HG02623 (cell line): ENCODE measurements at regions not wholly inside any gene's neighbourhood (a gene's known extent, or its start where the extent isn't known, plus 50 kb on each side); places are given as distances from the start of the nearest gene placed in this dataset.

Experiments used
- ATAC-seq: cut with Tn5 transposase; IDR thresholded peaks from one replicate; pipeline ENCODE4 v1.9.1; 2021; ENCODE audit warnings: moderate library complexity; ENCODE audit not compliant: unreplicated experiment

DNA sequence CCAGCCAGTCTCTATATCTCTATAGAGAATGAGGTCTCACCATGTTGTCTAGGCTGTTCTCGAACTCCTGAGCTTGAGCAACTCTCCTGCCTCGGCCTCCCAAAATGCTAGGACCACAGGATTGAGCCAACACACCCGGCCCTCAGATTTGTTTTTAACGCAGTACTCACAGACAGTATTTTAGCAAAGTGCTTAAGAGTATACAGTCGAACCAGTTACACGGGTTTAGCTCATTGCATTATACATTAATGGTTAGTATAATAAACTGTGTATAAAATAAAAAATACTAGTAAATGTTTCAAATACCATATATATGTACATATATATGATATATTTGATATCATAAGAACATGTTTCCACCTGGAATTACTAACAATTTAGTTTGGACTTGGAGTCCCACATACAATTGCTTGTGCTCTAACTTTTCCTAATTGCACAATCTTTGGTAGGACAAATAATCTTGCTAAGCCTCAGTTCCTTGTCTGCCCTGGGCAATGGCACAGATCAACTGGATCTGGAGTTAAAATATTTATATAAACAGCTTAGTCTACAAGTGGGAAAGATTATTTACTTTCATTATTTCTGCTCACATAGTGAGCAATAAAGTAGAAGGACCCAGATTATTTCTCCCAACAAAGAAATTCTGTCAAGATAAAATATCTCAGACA lies 508.9 kb upstream of the LRATD1 start:
- no peak for ATAC-seq

DNA sequence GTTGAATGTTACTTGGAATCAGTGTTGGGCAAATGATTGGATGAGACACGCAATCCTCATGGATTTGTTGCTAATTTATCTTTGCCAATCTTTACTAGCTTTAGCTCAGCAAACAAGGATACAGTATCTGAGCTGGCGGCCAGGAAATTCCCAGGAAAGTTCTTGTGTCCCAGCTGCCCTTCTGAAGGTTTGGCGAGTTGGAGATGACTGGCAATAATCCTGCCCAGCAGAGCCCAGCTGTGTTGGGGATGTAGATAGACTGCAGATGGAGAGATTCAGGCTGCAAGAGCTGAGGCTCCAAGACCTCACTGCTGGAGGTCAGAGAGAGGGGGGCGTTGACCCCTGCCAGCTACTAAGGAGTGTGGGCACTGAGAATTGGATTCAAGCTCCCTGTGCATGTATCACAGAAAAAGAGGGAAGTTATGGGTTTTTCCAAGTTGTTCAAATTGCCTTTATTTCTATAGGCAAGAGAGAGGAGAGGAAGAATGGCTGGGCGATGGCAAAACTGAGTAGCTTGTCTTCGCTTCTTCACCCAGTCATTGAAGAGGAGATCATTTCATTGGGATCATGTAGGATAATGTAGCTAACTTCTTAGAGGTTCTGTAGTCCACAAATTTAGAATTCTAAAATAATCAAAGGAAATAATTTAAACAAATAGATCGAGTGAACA lies 506.8 kb upstream of the LRATD1 start:
- no peak for ATAC-seq

DNA sequence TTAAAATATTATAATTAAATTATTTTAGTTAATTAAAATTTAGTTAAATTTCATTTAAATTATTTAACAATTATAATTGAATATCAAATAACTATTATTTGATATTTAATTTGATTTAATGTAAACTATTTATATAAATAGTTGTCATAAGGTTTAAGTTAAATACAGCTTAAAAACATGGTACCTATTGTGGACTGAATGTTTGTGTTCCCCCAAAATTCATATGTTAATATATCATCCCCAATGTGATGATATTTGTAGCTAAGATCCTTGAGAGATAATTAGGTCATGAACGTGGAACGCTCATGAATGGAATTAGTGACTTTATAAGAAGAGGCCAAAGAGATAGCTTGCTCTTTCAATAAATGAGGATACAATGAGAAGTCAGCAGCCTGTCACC lies 505.7 kb upstream of the LRATD1 start:
- ATAC-seq: no peak

DNA sequence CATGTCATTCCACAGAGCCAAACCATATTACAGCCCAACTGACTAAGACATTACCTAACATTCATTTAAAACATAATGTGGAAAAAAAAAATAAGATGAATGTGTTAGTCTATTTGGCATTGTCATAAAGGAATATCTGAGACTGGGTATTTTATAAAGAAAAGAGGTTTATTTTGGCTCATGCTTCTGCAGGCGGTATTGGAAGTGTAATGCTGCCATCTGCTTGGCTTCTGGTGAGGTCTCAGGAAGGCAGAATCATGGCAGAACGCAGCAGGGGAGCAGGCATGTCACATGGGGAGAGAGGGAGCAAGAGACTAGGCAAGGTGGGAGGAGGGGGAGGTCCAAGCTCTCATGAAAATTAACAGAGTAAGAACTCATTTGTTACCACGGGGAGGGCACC lies 504.8 kb upstream of the LRATD1 start:
- no peak for ATAC-seq

DNA sequence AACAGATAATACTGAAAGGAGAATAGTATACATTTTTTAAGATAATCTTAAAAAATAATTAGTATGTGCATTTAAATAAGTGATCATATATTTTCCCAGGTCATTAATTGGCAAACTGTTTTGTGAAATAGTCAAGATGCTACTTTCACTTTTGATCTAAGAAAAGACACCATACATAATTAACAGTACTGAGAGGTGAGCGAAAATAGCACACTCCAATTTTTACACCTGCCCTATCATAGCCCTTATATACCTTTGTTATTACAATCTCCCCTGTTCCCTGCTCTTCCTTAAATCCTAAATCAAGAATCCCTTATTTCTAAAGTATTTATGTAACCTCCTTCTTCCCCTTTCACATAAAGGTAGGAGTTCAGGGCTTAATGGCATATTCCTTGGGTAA lies 500.1 kb upstream of the LRATD1 start:
- no peak for ATAC-seq

DNA sequence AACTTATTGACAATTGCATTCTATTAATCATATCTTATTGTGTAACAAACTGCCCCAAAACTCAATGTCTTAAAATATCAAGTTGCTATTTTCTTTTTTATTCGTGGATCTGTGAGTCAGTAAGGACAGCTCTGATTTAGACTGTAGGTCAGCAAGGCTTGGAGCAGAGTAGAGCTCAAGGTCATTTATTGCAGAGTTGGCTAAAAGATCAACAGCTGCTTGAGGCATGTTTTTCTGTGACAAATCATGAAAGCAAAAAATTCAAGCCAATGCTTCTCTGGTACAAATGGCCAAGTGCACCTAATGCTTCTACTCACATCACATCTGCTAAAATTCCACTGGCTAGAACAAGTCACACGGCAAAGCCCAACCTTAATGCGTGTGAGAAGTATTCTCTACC lies 497.7 kb upstream of the LRATD1 start:
- no peak for ATAC-seq

DNA sequence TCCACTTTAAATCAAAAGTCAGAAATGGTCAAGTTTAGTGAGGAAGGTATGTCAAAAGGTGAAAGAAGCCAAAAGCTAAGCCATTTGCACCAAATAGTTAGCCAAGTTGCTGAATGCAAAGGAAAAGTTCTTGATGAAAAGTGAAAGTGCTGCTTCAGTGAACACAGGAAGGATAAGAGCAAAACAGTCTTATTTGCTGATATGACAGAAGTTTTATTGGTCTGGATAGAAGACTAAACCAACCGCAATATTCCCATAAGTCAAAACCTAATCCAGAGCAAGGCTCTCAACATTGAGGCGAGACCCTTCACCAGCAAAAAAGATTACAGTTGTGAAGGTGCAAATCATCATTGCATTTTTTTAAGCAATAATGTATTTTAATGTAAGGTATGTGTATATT lies 496.5 kb upstream of the LRATD1 start:
- no peak for ATAC-seq

DNA sequence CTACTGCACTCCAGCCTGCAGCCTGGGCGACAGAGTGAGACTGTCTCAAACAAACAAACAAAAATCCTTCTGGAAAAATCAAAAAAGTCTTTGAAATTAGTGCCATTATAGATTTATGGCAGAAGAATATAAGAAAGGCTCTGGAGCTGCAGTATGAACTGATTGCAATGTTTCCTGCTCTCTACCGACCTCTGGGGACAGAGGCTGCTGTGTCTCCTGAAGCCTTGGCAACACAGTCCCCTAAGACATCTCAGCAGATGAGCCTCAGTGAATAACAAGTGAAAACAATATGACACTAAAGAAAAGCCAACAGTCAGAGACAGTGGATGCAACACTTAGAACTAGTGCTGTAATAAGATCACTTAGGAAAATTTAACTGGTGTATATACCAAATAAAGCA lies 494.9 kb upstream of the LRATD1 start:
- no peak for ATAC-seq

DNA sequence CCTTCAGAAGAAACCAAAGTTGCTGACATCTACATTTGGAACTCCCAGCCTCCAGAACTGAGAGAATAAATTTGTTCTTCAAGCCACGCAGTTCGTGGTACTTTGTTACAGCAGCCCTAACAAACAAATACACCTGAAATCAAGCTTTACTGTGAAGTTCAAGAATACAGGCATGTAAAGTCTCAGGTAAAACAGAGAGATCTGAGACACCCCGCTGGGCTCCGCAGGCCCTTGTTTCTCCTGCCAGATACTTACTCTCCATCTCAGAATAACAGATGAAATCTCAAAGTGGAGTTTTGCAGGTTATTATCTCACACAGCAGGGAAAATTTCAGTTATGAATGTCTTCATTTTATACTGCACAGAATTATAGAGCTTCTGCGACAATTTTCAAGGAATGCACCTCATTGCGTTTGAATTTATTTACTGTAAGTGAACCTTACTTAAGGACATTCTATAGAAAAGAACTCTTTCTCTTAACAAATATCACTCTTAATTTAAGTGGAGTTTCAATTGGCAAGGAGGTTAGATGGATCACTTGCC lies 492.4 kb upstream of the LRATD1 start:
- ATAC-seq: no peak

DNA sequence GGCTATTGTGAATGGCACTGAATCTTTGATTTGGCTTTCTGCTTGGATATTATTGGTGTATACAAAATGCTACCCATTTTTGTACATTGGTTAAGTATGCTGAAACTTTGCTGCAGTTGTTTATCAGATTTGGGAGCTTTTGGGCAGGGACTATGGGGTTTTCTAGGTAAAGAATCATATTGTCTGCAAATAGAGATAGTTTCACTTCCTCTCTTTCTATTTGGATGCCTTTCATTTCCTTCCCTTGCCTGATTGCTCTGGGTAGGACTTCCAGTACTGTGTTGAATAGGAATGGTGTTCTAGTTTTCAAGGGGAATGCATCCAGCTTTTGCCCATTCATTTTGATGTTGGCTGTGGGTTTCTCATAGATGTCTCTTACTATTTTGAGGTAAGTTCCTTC lies 489.1 kb upstream of the LRATD1 start:
- no peak for ATAC-seq

DNA sequence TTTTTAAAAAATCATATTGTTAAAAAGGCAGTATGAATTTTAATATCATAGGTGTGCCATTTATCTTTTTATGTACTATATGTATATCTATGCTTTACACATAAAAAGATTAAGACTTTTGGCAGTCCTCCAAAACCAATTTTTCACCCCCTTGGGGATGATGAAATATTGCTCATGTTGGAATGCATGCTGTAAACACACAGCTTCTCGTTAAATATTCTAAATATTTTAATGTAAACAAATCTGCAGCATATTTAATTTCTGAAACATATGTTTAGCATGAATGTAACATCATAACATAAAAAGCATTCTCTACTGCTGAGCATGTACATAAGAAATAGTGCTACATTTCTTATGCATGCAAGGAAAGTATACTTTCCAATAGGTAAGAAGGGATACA lies 484.3 kb upstream of the LRATD1 start:
- ATAC-seq: no peak

DNA sequence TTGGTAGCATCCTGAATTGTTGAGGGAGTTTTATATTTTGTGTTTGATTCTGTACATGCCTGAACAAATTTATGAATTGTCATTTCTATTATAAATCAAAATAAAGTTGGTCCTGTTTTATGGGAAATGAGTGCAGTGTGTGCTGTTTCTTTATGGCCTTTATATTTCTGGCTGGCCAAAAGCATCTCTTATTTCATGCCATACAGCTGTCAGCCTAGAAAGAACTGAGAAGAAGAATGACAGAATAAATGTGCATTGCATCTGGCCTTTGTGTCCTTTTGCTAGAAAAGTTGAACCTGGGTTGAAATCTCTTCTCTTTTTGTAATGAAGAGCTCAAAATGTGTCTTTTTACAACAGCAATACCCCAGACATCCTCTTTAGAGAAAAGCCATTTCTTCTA lies 474.7 kb upstream of the LRATD1 start:
- ATAC-seq: no peak

DNA sequence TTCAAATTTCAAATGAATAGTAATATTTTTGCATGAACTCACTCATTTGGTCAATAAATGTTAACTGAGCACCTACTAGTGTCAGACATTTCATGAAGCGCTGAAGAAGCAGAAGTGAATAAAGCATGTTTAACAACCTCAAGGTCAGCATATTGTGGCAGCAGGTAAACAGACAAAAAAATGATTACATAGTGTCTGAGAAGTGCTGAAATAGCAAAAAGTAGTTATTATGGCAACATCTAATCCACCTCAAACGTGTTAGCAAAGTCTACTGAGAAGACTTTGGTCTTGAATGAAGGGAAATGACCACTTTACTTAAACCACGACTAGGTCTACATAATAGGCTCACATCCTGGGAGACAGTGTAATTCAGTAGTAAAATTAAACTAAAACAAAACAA lies 452.2 kb upstream of the LRATD1 start:
- ATAC-seq: no peak

DNA sequence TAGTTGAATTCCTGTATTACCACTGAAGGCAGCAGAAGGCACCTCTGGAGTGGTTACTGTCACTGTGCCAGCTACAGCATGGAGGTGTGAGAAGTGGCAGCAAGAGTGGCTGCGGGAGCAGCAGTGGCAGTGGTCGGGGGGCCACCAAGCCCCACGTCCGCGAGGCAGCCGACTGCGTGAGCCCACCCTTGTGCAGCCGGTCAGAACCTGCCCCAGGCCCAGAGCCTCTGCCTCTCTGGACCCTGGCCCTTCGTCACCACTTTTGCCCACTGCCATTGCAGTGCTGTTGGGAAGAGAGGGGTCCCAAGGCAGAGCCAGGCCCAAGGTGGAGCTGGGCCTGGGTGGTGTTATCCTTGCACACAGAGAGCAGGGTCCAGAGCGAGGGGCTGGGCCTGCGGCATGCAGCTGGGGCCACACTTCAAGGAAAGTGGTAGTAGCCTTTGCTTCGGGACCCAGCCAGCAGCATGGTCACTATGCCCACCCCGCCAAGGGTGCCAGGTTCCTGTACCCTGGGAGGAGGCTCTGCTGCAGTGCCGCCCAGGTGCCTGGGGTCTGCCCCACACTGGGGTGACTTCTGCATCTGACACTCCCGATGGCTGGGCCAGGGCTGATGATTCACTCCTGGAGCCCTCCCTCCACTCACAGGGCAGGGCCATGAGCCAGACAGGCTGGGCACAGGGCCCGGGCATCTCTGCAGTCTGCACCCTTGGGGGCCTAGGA lies 450.1 kb upstream of the LRATD1 start:
- no peak for ATAC-seq

DNA sequence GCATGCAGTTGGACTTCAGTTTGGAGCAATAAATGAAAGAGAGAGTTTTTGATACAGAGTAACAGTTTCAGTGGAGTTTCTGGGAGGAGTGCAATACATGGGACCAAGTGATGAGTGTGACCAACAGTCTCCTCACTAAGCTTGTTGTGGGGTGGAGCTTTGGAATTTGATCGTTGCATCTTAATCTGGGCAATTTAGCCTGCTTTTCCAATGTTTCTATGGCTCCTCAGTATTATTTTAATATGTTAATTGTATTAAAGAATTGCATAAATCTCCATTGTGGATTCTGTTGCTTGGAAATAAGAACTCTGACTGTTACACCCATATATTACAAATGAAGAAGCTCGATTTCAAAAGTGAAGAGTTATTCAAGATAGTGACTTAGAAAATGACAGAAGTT lies 446.6 kb upstream of the LRATD1 start:
- ATAC-seq: no peak

DNA sequence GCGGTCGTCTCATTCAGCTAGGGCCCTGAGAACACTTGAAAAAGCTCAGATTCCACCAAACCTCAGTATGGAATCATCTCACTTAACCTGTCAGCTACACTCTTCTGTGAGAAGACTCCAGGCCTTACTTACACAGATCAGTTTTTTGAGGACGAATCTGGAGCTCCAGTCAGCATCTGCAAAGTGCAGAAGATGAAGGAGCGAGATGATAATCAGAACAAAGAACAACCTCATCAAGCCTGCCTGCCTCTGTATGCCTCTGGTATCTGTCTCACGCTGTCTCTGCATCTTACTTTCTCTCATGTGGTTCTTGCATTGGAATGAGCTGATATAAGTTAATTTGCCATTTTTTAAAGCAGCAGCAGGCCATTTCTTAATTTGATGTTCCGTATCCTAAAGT lies 444.1 kb upstream of the LRATD1 start:
- no peak for ATAC-seq

DNA sequence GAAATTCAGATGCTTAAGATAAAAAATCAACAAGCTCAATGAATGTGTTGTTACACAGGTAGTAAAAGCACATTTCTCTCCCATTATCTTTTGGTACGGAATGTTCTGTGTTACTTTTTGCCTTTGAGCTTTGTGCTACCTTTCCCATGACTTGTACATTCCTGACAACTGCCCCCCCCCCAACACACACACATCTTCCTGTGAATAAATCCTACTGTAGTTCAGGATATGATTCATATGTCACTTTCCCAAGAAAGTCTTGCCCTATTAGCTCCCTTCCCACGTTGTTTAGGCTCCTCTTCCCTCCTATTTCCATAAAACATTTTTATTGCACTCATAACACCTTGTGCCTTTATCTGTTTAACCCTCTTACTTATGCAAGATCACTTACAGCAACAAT lies 442.6 kb upstream of the LRATD1 start:
- no peak for ATAC-seq

DNA sequence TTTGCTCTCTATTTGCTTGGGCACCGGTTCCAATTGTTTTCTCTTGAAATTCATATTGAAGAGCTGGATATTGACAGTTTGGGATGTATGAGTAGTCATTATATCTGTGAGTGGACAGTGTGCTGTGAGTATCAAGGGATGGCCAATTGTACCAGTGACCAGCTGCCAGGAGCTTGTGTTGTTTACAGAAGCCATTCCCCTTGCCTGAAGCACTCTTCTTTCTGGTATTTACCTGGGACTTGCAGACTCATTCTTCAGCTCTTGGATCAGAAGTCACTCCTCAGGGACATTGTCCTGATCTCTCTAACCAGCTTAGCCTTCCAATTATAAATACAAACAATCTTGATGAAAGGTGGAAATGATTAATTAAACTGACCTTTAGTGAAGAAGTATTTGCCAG lies 438.3 kb upstream of the LRATD1 start:
- no peak for ATAC-seq

DNA sequence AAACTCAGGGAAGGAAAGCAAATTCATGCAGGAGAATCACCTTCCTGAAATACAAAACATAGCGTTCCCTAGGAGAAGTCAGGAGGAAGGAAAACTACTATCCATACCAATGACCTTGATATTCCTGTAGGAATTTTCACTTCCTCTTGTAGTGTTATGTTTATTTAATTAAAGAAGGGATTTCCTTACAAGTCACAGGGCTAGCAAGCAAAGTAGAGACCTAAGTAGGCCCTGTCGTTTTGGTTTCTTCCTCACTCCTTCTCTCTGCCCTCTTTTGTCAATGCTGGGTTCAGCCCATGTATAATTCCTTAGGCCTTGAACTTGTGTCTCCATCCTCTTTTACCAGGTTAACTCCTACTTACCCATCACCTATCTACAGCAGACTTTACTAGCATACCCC lies 435.2 kb upstream of the LRATD1 start:
- no peak for ATAC-seq

DNA sequence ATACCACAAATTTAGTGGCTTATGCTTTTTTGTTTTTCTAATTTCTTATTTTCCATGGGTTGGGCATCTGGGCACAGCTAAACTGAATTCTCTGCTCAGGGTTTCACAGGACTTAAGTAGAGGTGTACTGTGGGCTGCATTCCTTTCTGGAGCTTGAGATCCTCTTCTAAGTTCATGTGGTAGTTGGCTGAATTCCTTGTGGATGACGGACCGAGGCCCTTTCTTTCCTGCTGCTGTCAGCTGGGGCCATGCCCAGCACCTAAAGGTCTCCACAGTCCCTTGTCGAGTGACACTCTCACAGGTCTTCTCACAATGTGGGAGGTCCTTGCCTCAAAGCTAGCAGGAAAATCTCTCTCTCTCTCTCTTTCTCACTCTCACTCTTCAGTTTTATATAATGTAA lies 433.5 kb upstream of the LRATD1 start:
- ATAC-seq: no peak

DNA sequence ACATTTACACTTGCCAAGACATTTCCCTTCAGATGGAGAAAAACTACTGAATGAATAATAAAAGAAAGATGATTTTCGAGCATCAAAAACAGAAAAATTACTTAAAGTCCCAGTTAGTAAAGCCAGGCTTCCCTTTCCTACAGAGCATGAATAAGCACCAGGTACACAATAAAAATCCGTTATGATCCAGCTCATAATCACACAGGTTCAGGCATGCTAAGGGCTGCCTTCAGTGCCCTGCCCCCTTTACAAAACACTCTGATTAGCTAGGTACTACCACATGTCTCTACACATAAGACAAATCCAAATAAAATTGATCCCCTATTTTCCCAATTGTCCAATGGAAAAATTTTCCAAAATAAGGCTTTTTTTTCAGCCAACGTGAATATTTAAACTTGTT lies 413.2 kb upstream of the LRATD1 start:
- no peak for ATAC-seq

DNA sequence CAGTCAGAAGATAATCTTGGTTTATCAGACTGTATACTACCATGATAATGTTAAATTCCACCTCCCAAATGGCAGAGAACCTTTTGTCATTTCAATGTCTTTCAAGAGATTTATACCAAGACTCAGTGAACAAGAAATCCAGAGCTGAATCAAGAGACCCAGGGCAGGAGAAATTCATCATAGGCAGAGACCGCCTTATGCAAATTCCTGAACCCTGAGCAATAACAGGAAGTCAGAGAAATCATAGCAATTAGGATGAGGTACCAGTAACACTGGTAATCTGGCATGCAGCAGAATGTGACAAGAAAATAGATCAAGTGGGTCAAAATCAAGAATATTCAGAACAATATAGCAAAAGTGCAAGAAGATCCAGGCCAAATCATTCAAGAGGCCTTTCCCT lies 412.4 kb upstream of the LRATD1 start:
- ATAC-seq: no peak
